ENCODE measurements at regions not wholly inside any gene's neighbourhood (a gene's known extent, or its start where the extent isn't known, plus 50 kb on each side); places are given as distances from the start of the nearest gene placed in this dataset.

GRCh38 chr21:41564871-41565274, 56.9 kb upstream of the TMPRSS2 start (continued):
- TF ChIP-seq, protein P1, sequence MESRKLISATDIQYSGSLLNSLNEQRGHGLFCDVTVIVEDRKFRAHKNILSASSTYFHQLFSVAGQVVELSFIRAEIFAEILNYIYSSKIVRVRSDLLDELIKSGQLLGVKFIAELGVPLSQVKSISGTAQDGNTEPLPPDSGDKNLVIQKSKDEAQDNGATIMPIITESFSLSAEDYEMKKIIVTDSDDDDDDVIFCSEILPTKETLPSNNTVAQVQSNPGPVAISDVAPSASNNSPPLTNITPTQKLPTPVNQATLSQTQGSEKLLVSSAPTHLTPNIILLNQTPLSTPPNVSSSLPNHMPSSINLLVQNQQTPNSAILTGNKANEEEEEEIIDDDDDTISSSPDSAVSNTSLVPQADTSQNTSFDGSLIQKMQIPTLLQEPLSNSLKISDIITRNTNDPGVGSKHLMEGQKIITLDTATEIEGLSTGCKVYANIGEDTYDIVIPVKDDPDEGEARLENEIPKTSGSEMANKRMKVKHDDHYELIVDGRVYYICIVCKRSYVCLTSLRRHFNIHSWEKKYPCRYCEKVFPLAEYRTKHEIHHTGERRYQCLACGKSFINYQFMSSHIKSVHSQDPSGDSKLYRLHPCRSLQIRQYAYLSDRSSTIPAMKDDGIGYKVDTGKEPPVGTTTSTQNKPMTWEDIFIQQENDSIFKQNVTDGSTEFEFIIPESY (CRISPR knock-in tag; IDR thresholded peaks at IDR 0.05) = 0 out of 2 replicates have a peak, but pooled peaks have one; percentile 16
- no peak for TF ChIP-seq TEAD2 (CRISPR knock-in tag; IDR thresholded peaks at IDR 0.05)
- TF ChIP-seq CEBPG (CRISPR knock-in tag; IDR thresholded peaks at IDR 0.05) = no peak
- peak; percentile 40; the same call in 1 of the 2 replicates for TF ChIP-seq RNF2 (conservative IDR thresholded peaks at IDR 0.05; ENCODE audit: low read depth)
- no peak for TF ChIP-seq ZNF281 (CRISPR knock-in tag; IDR thresholded peaks at IDR 0.05; ENCODE audit: borderline replicate concordance)
- no peak for TF ChIP-seq ZNF101 (CRISPR knock-in tag; IDR thresholded peaks at IDR 0.05; ENCODE audit: borderline replicate concordance, low read depth)
- TF ChIP-seq, protein P2, sequence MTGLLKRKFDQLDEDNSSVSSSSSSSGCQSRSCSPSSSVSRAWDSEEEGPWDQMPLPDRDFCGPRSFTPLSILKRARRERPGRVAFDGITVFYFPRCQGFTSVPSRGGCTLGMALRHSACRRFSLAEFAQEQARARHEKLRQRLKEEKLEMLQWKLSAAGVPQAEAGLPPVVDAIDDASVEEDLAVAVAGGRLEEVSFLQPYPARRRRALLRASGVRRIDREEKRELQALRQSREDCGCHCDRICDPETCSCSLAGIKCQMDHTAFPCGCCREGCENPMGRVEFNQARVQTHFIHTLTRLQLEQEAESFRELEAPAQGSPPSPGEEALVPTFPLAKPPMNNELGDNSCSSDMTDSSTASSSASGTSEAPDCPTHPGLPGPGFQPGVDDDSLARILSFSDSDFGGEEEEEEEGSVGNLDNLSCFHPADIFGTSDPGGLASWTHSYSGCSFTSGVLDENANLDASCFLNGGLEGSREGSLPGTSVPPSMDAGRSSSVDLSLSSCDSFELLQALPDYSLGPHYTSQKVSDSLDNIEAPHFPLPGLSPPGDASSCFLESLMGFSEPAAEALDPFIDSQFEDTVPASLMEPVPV (CRISPR knock-in tag; IDR thresholded peaks at IDR 0.05) = no peak
- no peak for TF ChIP-seq RXRB (CRISPR knock-in tag; IDR thresholded peaks at IDR 0.05; ENCODE audit: borderline replicate concordance)
- TF ChIP-seq, protein P3, sequence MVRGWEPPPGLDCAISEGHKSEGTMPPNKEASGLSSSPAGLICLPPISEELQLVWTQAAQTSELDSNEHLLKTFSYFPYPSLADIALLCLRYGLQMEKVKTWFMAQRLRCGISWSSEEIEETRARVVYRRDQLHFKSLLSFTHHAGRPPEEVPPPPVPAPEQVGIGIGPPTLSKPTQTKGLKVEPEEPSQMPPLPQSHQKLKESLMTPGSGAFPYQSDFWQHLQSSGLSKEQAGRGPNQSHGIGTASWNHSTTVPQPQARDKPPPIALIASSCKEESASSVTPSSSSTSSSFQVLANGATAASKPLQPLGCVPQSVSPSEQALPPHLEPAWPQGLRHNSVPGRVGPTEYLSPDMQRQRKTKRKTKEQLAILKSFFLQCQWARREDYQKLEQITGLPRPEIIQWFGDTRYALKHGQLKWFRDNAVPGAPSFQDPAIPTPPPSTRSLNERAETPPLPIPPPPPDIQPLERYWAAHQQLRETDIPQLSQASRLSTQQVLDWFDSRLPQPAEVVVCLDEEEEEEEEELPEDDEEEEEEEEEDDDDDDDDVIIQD (CRISPR knock-in tag; IDR thresholded peaks at IDR 0.05; ENCODE audit: low read depth) = no peak
- peak; percentile 71 for TF ChIP-seq BHLHE40 (IDR thresholded peaks at IDR 0.05; ENCODE audit: low read length)
- TF ChIP-seq NCOA1 (CRISPR knock-in tag; IDR thresholded peaks at IDR 0.05) = no peak
- TF ChIP-seq TBX2 (CRISPR knock-in tag; IDR thresholded peaks at IDR 0.05; ENCODE audit: borderline replicate concordance) = no peak
- no peak for TF ChIP-seq ZNF672 (CRISPR knock-in tag; IDR thresholded peaks at IDR 0.05)
- no peak for TF ChIP-seq ZNF160 (CRISPR knock-in tag; IDR thresholded peaks at IDR 0.05)
- peak; percentile 74 for TF ChIP-seq FOSL2 (CRISPR knock-in tag; IDR thresholded peaks at IDR 0.05)
- TF ChIP-seq ZBTB44 (CRISPR knock-in tag; IDR thresholded peaks at IDR 0.05) = no peak
- no peak for TF ChIP-seq ZNF460 (CRISPR knock-in tag; IDR thresholded peaks at IDR 0.05; ENCODE audit: borderline replicate concordance)
- TF ChIP-seq ZNF235 (CRISPR knock-in tag; IDR thresholded peaks at IDR 0.05; ENCODE audit: borderline replicate concordance) = no peak
- no peak for TF ChIP-seq NR2C2 (CRISPR knock-in tag; IDR thresholded peaks at IDR 0.05; ENCODE audit: borderline replicate concordance)
- TF ChIP-seq, protein P4, sequence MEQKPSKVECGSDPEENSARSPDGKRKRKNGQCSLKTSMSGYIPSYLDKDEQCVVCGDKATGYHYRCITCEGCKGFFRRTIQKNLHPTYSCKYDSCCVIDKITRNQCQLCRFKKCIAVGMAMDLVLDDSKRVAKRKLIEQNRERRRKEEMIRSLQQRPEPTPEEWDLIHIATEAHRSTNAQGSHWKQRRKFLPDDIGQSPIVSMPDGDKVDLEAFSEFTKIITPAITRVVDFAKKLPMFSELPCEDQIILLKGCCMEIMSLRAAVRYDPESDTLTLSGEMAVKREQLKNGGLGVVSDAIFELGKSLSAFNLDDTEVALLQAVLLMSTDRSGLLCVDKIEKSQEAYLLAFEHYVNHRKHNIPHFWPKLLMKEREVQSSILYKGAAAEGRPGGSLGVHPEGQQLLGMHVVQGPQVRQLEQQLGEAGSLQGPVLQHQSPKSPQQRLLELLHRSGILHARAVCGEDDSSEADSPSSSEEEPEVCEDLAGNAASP (CRISPR knock-in tag; IDR thresholded peaks at IDR 0.05; ENCODE audit: borderline replicate concordance) = no peak

All from HepG2 (cell line).